Psoas muscle (tissue), 7 donors: ENCODE measurements at regions not wholly inside any gene's neighbourhood (a gene's known extent, or its start where the extent isn't known, plus 50 kb on each side); places are given as distances from the start of the nearest gene placed in this dataset.

Source experiments
- ATAC-seq, 4 donors: fragments of 200-7000 bp; cut with Tn5 transposase; one replicate each; pipeline ENCODE4 v1.9.1; 2020; ENCODE audit warnings: moderate library complexity in 3 of 4, mild to moderate bottlenecking in 2 of 4
- DNase-seq, 2 donors: peaks; one replicate each; pipeline ENCODE4 v3.0.0-alpha.2; 2020
- H3K27ac ChIP-seq: fragments of 200-600 bp; one replicate; pipeline ENCODE4 v1.8.0; 2022
- H3K27me3 ChIP-seq, 3 donors: fragments of 200-600 bp in 1 of 3; one replicate each; pipeline versions ENCODE4 v1.6.1 to v1.8.0; 2013 to 2022; ENCODE audit warnings: low read length in 2 of 3, mild to moderate bottlenecking in 2 of 3, moderate library complexity in 1 of 3; ENCODE audit not compliant: insufficient read depth in 3 of 3
- H3K36me3 ChIP-seq, 2 donors: fragments of 200-600 bp in 1 of 2; one replicate each; pipeline versions ENCODE4 v1.6.1 to v1.8.0; 2013 to 2022; ENCODE audit warnings: low read depth in 1 of 2, mild to moderate bottlenecking in 1 of 2, moderate library complexity in 1 of 2; ENCODE audit not compliant: insufficient read depth in 1 of 2
- H3K4me1 ChIP-seq: fragments of 200-600 bp; one replicate; pipeline ENCODE4 v1.8.0; 2022
- H3K4me3 ChIP-seq: fragments of 200-600 bp; one replicate; pipeline ENCODE4 v1.8.0; 2022; ENCODE audit warnings: mild to moderate bottlenecking
- H3K9me3 ChIP-seq: fragments of 200-600 bp; one replicate; pipeline ENCODE4 v1.8.0; 2022
- CTCF ChIP-seq: fragments of 200-600 bp; IDR thresholded peaks from one replicate; pipeline ENCODE4 v1.8.0; 2022; ENCODE audit warnings: antibody characterized with exemption
- WGBS, 3 donors: extraction: QIAGEN DNeasy Blood & Tissue Kit; methylation state at CpG; one replicate each; pipeline versions ENCODE4 v1.1.6 to v1.1.7; 2013; 5-methylcytosine and 5-hydroxymethylcytosine counted together
- intact Hi-C, 2 donors: fragments of 100-400 bp; cut with DNase I; formaldehyde crosslinking; loops; one replicate each; pipeline versions ENCODE4 v1.11.0 to v1.14.2; 2022
- donor health status: healthy with polysubstance abuse.
- donor health status: DM: no; HTN: no; CAD: no; lungs with moderate emphysema.
- donor health status: Bipolar disorder and iron deficiency.
- donor health status: healthy.
- donor health status: DM: yes; HTN: yes; CAD: no.
- donor health status: DM: no; HTN: no; CAD: no.
- donor health status: DM: yes; HTN: yes; CAD: no.

DNA sequence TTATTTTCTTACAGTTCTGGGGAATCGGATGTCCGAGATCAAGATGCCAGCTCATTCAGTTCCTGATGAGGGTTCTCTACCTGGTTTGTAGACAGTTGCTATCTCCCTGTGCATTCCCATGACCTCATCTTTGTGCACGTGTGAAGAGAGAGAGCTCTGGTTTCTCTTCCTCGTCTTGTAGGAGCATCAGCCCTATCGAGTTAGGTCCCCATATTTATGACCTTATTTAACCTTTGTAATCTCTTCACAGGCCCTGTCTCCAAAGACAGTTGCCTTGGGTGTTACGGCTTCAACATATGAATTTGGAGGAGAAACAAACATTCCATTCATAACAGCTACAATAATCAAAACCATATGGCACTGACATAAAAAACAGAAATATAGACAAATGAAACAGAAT lies 455.3 kb downstream of the HACE1 start:
- Histone ChIP-seq H3K27me3 (no peaks in the 10 kb centered on the region), H3K9me3 (no peaks in the 10 kb centered on the region), H3K27ac (no peak overlapping the region), H3K4me3 (no peak overlapping the region), H3K36me3 (no peaks in the 10 kb centered on the region), H3K4me1 (no peaks in the 10 kb centered on the region)
- no peak for TF ChIP-seq CTCF
- no peak for DNase-seq
- intact Hi-C loops = no loop called here
- WGBS, 3 donors = 44 to 51% (median 44%) methylated on average over 6 of the region's 6 CpGs
- ATAC-seq = no peak

DNA sequence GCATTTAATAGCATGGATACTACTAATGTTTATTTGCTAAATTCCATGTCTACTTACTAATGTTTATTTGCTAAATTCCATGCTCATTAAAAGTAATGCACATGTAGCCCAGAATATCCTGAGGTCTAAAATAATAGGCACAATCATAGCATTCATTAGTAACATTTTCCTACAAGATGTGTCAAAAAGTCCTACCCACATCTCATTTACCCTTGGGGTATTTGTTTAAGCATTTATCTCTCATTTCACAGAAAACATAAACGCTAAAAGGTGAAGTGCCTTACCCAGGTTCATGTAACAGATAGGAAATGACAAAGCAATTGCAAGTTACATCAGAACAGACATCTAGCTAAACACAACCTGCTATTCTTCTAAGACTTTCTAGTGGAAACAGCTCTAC lies 457.1 kb downstream of the HACE1 start:
- H3K36me3 ChIP-seq = no peaks in the 10 kb centered on the region
- H3K4me1 ChIP-seq = no peaks in the 10 kb centered on the region
- intact Hi-C loops = no loop called here
- H3K4me3 ChIP-seq = no peak overlapping the region
- no peak for DNase-seq
- no peak for TF ChIP-seq CTCF
- H3K9me3 ChIP-seq = no peaks in the 10 kb centered on the region
- H3K27ac ChIP-seq = no peak overlapping the region
- no peak for ATAC-seq
- WGBS, 3 donors = 77 to 84% (median 78%) methylated on average over 1 of the region's 1 CpG
- H3K27me3 ChIP-seq = no peaks in the 10 kb centered on the region

GRCh38 chr6:104401926-104402325 lies 457.8 kb downstream of the HACE1 start:
- no peak for TF ChIP-seq CTCF
- WGBS, 3 donors = 86 to 88% (median 87%) methylated on average over 5 of the region's 5 CpGs
- Histone ChIP-seq H3K27me3 (no peaks in the 10 kb centered on the region), H3K36me3 (no peaks in the 10 kb centered on the region), H3K27ac (no peak overlapping the region), H3K4me1 (no peaks in the 10 kb centered on the region), H3K4me3 (no peak overlapping the region), H3K9me3 (no peaks in the 10 kb centered on the region)
- ATAC-seq = no peak
- no peak for DNase-seq
- intact Hi-C loops = no loop called here

- 47 to 53% (median 48%) methylated on average over 5 of the region's 5 CpGs for whole genome bisulfite sequencing, 3 donors
- Histone ChIP-seq H3K4me3 (no peak overlapping the region), H3K4me1 (no peaks in the 10 kb centered on the region), H3K9me3 (no peaks in the 10 kb centered on the region), H3K27ac (no peak overlapping the region), H3K27me3 (no peaks in the 10 kb centered on the region), H3K36me3 (no peaks in the 10 kb centered on the region)
- no peak for TF ChIP-seq CTCF
- intact Hi-C loops = no loop called here
- no peak for ATAC-seq
- DNase-seq = no peak
Measured at GRCh38 chr6:104400844-104401243, 458.9 kb downstream of the HACE1 start.

GRCh38 chr6:104396077-104396476 lies 463.6 kb downstream of the HACE1 start:
- no peak for DNase-seq
- TF ChIP-seq CTCF = no peak
- Histone ChIP-seq H3K4me3 (no peak overlapping the region), H3K27ac (no peak overlapping the region), H3K9me3 (no peaks in the 10 kb centered on the region), H3K27me3 (no peaks in the 10 kb centered on the region), H3K4me1 (no peaks in the 10 kb centered on the region), H3K36me3 (no peaks in the 10 kb centered on the region)
- intact Hi-C loops = no loop called here
- 60 to 77% (median 68%) methylated on average over 3 of the region's 3 CpGs for WGBS, 3 donors
- ATAC-seq = no peak
